ENCODE measurements at regions not wholly inside any gene's neighbourhood (a gene's known extent, or its start where the extent isn't known, plus 50 kb on each side); places are given as distances from the start of the nearest gene placed in this dataset.

DNA sequence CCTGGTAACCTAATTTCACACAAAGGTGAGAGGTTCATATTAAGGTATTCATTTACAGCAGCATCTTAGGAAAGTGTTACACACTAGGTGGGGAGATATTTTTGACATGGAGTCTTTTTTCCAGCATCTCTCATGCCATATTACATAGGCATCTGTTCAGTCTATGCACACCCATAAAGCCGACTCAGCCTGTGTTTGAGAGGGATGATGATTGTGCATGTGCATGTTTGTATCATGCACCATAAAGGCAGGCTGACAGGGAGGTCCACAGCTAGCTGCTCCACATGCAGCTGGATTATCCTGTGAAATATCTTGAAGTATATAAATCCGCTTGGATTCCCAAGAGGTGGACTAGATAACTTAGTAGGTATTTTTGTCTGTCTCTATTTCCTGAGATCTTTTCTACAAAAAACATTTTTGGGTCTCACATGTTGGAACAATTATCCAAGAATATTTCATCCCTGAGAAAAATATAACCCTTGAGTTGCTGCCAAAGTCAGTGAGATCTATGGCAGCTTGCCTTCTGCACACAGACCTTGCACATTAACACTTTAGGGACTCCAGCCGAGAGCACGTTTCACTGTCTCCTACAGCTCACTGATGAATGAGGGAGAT, 288.4 kb upstream of the DPH6 start:
- DNase-seq = no peak

DNA sequence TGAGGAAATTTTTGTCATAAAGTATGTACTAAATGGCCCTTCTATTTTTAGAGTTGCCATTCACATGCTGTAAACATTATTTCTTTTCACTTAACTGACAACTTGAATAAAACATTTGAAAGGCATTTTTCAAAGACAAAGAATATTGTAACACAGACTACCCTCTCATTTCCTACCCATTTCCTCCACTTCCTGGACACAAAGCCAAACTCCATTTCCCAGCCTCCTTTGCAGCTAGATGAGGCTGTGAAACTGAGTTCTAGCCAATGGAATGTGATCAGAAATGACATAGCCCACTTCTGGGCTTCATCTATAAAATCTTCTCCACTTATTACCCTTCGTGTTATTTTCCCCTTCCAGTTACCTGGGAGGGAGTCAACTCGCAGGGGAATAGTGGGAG, 288.9 kb upstream of the DPH6 start:
- H3K9me3 ChIP-seq (ENCODE audit: control insufficient read depth, low read length) = no peaks in the 10 kb centered on the region

More for the DNA sequence above, 288.4 kb upstream of the DPH6 start:
- H3K27ac ChIP-seq (ENCODE audit: insufficient read depth, low read length, poor library complexity, severe bottlenecking) = no peak overlapping the region
- H3K36me3 ChIP-seq (ENCODE audit: control insufficient read depth, insufficient read depth, low read length) = no peaks in the 10 kb centered on the region
- H3K9me3 ChIP-seq (ENCODE audit: control insufficient read depth, low read length) = no peaks in the 10 kb centered on the region
- H3K4me1 ChIP-seq (ENCODE audit: control insufficient read depth, insufficient read depth, low read length, poor library complexity, severe bottlenecking) = no peaks in the 10 kb centered on the region
- H3K4me3 ChIP-seq (ENCODE audit: insufficient read depth, low read depth, low read length, poor library complexity, severe bottlenecking) = no peak overlapping the region
- no peaks in the 10 kb centered on the region for H3K27me3 ChIP-seq (replicated peaks; ENCODE audit: control insufficient read depth, insufficient read depth, low read length, poor library complexity, severe bottlenecking)

DNA sequence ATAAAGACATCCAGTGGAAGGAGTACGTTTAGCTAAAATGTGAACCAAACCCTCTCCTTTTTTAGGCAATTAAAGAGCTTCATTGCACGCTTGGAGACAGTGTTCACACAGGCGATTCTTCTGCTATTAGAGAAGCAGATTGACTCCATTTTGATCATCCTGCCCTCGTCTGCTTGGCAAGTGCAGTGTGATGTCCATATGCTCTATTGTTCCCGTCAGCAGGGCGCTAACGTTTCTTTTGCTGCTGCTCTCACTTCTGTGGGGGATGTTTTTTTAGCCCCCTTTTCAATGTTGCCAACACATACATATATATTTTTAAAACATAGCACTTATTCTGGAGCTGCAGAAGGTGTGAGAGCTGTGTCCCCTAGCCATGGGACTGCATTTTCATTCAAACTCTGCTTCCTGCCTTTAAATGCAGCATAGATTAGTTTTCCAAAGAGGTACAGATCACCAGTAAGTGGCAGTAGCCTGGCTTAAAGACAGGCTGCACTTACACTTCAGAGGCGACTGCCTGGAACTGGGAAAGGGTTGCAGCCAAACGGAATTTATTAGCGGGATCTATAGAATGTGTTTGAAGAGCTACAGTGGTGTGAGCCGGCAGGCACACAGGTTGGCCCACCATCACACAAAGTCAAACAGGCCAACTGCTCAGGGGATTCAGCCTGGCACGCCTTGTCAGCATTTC, 292.6 kb upstream of the DPH6 start:
- no peak for DNase-seq
- H3K4me3 ChIP-seq (ENCODE audit: insufficient read depth, low read depth, low read length, poor library complexity, severe bottlenecking) = no peak overlapping the region
- H3K27ac ChIP-seq (ENCODE audit: insufficient read depth, low read length, poor library complexity, severe bottlenecking) = no peak overlapping the region

More for the DNA sequence above, 288.9 kb upstream of the DPH6 start:
- H3K27ac ChIP-seq (ENCODE audit: insufficient read depth, low read length, poor library complexity, severe bottlenecking) = no peak overlapping the region
- no peaks in the 10 kb centered on the region for H3K4me1 ChIP-seq (ENCODE audit: control insufficient read depth, insufficient read depth, low read length, poor library complexity, severe bottlenecking)
- no peaks in the 10 kb centered on the region for H3K36me3 ChIP-seq (ENCODE audit: control insufficient read depth, insufficient read depth, low read length)
- no peaks in the 10 kb centered on the region for H3K27me3 ChIP-seq (replicated peaks; ENCODE audit: control insufficient read depth, insufficient read depth, low read length, poor library complexity, severe bottlenecking)
- no peak overlapping the region for H3K4me3 ChIP-seq (ENCODE audit: insufficient read depth, low read depth, low read length, poor library complexity, severe bottlenecking)
- DNase-seq = no peak

DNA sequence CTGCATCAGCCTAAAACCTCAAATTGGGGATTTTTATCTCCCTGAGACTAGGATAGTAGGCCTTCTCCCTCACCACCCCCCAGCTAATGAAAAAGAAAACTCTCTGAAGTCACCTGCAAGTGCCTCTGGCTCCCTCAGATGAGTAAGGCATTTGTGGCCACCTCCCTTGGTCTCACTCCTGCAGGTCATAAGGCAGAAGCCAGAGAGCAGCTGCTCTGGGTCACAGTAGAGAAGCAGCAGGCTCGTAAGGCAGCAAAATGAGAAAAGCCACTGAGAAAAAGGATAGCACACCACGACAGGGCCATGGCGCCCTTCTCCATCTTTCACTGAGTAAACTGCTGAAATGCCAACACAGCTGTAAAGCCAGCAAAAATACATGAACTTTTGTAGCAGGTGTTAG, 296.7 kb upstream of the DPH6 start:
- H3K4me1 ChIP-seq (ENCODE audit: control insufficient read depth, insufficient read depth, low read length, poor library complexity, severe bottlenecking) = no peaks in the 10 kb centered on the region
- H3K9me3 ChIP-seq (ENCODE audit: control insufficient read depth, low read length) = no peaks in the 10 kb centered on the region
- H3K36me3 ChIP-seq (ENCODE audit: control insufficient read depth, insufficient read depth, low read length) = no peaks in the 10 kb centered on the region
- H3K4me3 ChIP-seq (ENCODE audit: insufficient read depth, low read depth, low read length, poor library complexity, severe bottlenecking) = no peak overlapping the region
- no peaks in the 10 kb centered on the region for H3K27me3 ChIP-seq (replicated peaks; ENCODE audit: control insufficient read depth, insufficient read depth, low read length, poor library complexity, severe bottlenecking)
- DNase-seq = no peak
- H3K27ac ChIP-seq (ENCODE audit: insufficient read depth, low read length, poor library complexity, severe bottlenecking) = no peak overlapping the region

More for the DNA sequence above, 292.6 kb upstream of the DPH6 start:
- no peaks in the 10 kb centered on the region for H3K36me3 ChIP-seq (ENCODE audit: control insufficient read depth, insufficient read depth, low read length)
- no peaks in the 10 kb centered on the region for H3K9me3 ChIP-seq (ENCODE audit: control insufficient read depth, low read length)
- H3K27me3 ChIP-seq (replicated peaks; ENCODE audit: control insufficient read depth, insufficient read depth, low read length, poor library complexity, severe bottlenecking) = no peaks in the 10 kb centered on the region
- H3K4me1 ChIP-seq (ENCODE audit: control insufficient read depth, insufficient read depth, low read length, poor library complexity, severe bottlenecking) = no peaks in the 10 kb centered on the region

DNA sequence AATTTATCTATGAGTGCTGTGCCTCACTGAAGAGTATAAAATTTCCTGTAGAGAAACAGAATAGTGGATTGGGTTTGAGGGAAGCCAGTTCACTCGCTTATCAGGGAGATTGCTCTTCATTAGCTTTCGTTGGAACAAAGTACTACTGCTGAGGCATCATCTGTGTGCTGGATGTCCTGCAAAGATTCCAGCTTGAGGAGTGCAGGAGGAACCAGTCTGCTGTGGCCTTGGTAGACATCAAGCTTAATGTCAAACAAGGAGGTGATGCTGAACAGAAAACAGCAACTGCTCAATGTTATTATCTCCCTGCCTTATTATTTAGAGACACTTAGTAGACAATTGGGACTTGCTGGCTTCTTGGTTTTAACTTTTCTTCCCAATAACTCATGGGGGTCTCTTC, 297.5 kb upstream of the DPH6 start:
- no peaks in the 10 kb centered on the region for H3K27me3 ChIP-seq (replicated peaks; ENCODE audit: control insufficient read depth, insufficient read depth, low read length, poor library complexity, severe bottlenecking)
- no peak overlapping the region for H3K27ac ChIP-seq (ENCODE audit: insufficient read depth, low read length, poor library complexity, severe bottlenecking)
- H3K36me3 ChIP-seq (ENCODE audit: control insufficient read depth, insufficient read depth, low read length) = no peaks in the 10 kb centered on the region
- DNase-seq = no peak
- H3K4me1 ChIP-seq (ENCODE audit: control insufficient read depth, insufficient read depth, low read length, poor library complexity, severe bottlenecking) = no peaks in the 10 kb centered on the region
- H3K9me3 ChIP-seq (ENCODE audit: control insufficient read depth, low read length) = no peaks in the 10 kb centered on the region
- H3K4me3 ChIP-seq (ENCODE audit: insufficient read depth, low read depth, low read length, poor library complexity, severe bottlenecking) = no peak overlapping the region

DNA sequence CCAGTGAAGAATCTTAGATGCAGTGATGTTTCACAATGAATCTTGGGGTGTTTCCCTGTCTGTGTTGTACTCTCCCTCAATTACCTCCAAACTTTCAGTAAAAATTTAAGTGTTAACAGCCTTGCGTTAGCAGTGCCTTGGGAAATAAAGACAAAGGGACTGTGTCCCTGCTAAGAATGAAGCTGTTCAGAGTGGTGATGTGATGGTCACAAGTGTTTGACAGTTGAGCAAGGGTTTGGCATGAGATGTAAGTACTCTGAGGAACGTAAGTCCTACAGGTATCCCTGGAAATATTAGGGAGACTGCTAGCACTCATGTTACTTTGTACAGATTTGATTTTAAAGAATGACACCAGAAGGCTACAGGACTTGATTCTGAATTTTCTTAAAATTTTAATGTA, 304.3 kb upstream of the DPH6 start:
- no peak for DNase-seq
- H3K27me3 ChIP-seq (replicated peaks; ENCODE audit: control insufficient read depth, insufficient read depth, low read length, poor library complexity, severe bottlenecking) = no peaks in the 10 kb centered on the region

DNA sequence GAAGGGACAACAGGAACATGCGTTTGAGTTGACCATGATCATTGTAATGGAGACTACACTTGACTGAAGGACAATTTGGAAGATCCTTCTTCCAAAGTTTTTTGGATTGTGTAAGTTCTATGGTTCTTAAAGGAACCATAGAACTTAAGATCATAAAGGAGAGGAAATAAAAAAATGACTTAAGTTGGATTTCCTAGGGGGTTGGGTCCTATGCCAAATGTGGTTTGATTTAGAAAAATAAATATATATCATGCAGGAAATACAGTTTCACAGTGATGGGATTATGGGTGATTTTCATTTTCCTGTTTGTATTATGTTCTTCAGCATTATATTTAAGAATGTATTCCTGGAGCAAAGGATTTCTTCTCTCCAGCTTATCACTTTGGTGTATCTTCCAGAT, 305.5 kb upstream of the DPH6 start:
- no peak for DNase-seq
- no peaks in the 10 kb centered on the region for H3K36me3 ChIP-seq (ENCODE audit: control insufficient read depth, insufficient read depth, low read length)
- no peak overlapping the region for H3K27ac ChIP-seq (ENCODE audit: insufficient read depth, low read length, poor library complexity, severe bottlenecking)
- no peaks in the 10 kb centered on the region for H3K9me3 ChIP-seq (ENCODE audit: control insufficient read depth, low read length)
- no peaks in the 10 kb centered on the region for H3K4me1 ChIP-seq (ENCODE audit: control insufficient read depth, insufficient read depth, low read length, poor library complexity, severe bottlenecking)
- no peak overlapping the region for H3K4me3 ChIP-seq (ENCODE audit: insufficient read depth, low read depth, low read length, poor library complexity, severe bottlenecking)
- H3K27me3 ChIP-seq (replicated peaks; ENCODE audit: control insufficient read depth, insufficient read depth, low read length, poor library complexity, severe bottlenecking) = no peaks in the 10 kb centered on the region

More for the DNA sequence above, 304.3 kb upstream of the DPH6 start:
- Histone ChIP-seq H3K27ac (ENCODE audit: insufficient read depth, low read length, poor library complexity, severe bottlenecking) (no peak overlapping the region), H3K4me3 (ENCODE audit: insufficient read depth, low read depth, low read length, poor library complexity, severe bottlenecking) (no peak overlapping the region), H3K36me3 (ENCODE audit: control insufficient read depth, insufficient read depth, low read length) (no peaks in the 10 kb centered on the region), H3K4me1 (ENCODE audit: control insufficient read depth, insufficient read depth, low read length, poor library complexity, severe bottlenecking) (no peaks in the 10 kb centered on the region), H3K9me3 (ENCODE audit: control insufficient read depth, low read length) (no peaks in the 10 kb centered on the region)

DNA sequence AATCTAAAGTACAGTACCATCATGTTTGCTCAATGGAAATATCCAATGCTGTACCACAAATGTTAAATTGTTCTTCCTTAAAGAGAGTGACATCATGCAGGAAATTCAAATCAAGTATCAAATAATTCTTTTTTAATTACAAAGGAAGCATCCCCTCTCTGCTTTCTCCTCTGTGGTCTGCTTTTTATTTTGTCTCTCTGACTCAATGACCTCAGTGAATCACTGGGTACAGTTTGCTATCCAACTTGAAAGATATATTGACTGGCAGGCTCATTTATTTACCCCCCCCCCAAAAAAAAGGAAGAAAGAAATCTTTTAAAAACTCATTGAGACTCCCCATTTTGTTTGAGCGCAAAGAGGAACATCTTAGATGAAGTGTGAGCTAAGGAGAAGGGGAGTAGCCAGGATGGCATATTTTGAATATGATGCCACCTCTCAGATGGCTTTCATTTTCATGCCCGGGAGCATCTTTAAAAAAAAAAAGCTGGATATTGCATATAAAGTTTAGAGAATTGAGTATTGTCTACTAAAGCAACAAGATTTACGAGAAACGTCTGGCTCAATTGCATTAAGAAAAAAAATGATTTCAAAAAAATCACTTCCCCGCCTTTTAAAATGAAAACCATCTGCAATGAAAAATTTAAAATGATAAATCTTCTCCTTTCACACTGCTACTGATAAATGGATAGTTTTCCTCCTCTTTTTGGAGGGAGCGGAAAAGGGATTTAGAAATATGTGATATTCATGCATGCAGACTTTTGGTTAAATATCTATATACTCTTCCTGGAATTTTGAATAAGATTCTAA, 307.1 kb upstream of the DPH6 start:
- H3K36me3 ChIP-seq (ENCODE audit: control insufficient read depth, insufficient read depth, low read length) = no peaks in the 10 kb centered on the region
- no peak overlapping the region for H3K27ac ChIP-seq (ENCODE audit: insufficient read depth, low read length, poor library complexity, severe bottlenecking)
- no peak overlapping the region for H3K4me3 ChIP-seq (ENCODE audit: insufficient read depth, low read depth, low read length, poor library complexity, severe bottlenecking)
- H3K27me3 ChIP-seq (replicated peaks; ENCODE audit: control insufficient read depth, insufficient read depth, low read length, poor library complexity, severe bottlenecking) = no peaks in the 10 kb centered on the region
- no peaks in the 10 kb centered on the region for H3K4me1 ChIP-seq (ENCODE audit: control insufficient read depth, insufficient read depth, low read length, poor library complexity, severe bottlenecking)
- DNase-seq = no peak
- H3K9me3 ChIP-seq (ENCODE audit: control insufficient read depth, low read length) = no peaks in the 10 kb centered on the region

DNA sequence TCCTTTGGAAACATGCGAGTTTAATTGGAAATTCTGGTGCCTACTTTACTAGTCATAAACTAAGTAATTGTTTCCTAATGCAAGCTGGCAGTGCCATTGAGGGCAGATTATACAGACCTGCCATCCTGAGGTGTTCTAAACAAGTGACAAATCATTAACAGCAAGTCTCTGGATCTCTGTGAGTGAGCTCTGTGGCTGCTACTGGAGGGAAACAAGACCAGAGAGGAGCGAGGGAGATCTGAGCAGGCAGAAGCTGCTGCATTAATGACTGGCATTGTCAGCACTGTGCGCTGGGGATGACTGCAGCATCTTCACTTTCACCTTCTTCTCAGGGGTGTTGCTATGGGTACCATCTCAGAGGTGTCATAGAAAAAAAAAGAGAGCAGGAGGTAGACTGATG, 308.4 kb upstream of the DPH6 start:
- Histone ChIP-seq H3K27me3 (replicated peaks; ENCODE audit: control insufficient read depth, insufficient read depth, low read length, poor library complexity, severe bottlenecking) (no peaks in the 10 kb centered on the region), H3K4me1 (ENCODE audit: control insufficient read depth, insufficient read depth, low read length, poor library complexity, severe bottlenecking) (no peaks in the 10 kb centered on the region), H3K27ac (ENCODE audit: insufficient read depth, low read length, poor library complexity, severe bottlenecking) (no peak overlapping the region), H3K36me3 (ENCODE audit: control insufficient read depth, insufficient read depth, low read length) (no peaks in the 10 kb centered on the region), H3K9me3 (ENCODE audit: control insufficient read depth, low read length) (no peaks in the 10 kb centered on the region), H3K4me3 (ENCODE audit: insufficient read depth, low read depth, low read length, poor library complexity, severe bottlenecking) (no peak overlapping the region)
- DNase-seq = no peak

Data from effector memory CD4-positive, alpha-beta T cell (primary cell).